Right ventricle myocardium inferior (tissue), 1 donor: ENCODE measurements at regions not wholly inside any gene's neighbourhood (a gene's known extent, or its start where the extent isn't known, plus 50 kb on each side); places are given as distances from the start of the nearest gene placed in this dataset.
"Not testable (repeated sequence)": the region's sequence is repeated elsewhere in the genome, so short reads cannot be mapped to it uniquely, and the experiment has no call there.

ENCODE experiments used
- ATAC-seq: fragments of 200-7000 bp; cut with Tn5 transposase; one replicate; pipeline ENCODE4 v1.9.1; 2020; ENCODE audit warnings: mild to moderate bottlenecking, moderate library complexity
- DNase-seq: peaks from one replicate; pipeline ENCODE4 v3.0.0; 2021; ENCODE audit errors: missing footprints
- intact Hi-C: fragments of 100-400 bp; cut with DNase I; formaldehyde crosslinking; loops from one replicate; pipeline ENCODE4 v1.11.0; 2022
- donor health status: DM: no; HTN: yes; CAD: no; lungs with severe emphysema.

- DNase-seq (no peak), ATAC-seq (no peak)
- intact Hi-C loops, result no loop called here
Measured at GRCh38 chr6:142624978-142625715, 319.8 kb downstream of the HIVEP2 start.

- ATAC-seq (no peak), DNase-seq (no peak)
- intact Hi-C loops, result no loop called here
Measured at GRCh38 chr6:142627474-142627873, 317.5 kb downstream of the HIVEP2 start.

- DNase-seq (no peak), ATAC-seq (no peak)
- intact Hi-C loops, result no loop called here
Measured at GRCh38 chr6:142631517-142632385, 313.2 kb downstream of the HIVEP2 start.

- no peak for DNase-seq
- ATAC-seq, result no peak
- intact Hi-C loops, result no loop called here
Measured at GRCh38 chr6:142633317-142633716, 311.7 kb downstream of the HIVEP2 start.

GRCh38 chr6:142635130-142635529, 309.8 kb downstream of the HIVEP2 start:
- DNase-seq (no peak), ATAC-seq (no peak)
- intact Hi-C loops, result no loop called here

GRCh38 chr6:142637624-142638351, 307.2 kb downstream of the HIVEP2 start:
- intact Hi-C loops, result no loop called here
- DNase-seq (no peak), ATAC-seq (no peak)

GRCh38 chr6:142642651-142643050, 302.3 kb downstream of the HIVEP2 start:
- no peak for DNase-seq

GRCh38 chr6:142644866-142645265, 300.1 kb downstream of the HIVEP2 start:
- intact Hi-C loops, result no loop called here
- ATAC-seq, result no peak

More at GRCh38 chr6:142642651-142643050, 302.3 kb downstream of the HIVEP2 start:
- intact Hi-C loops, result no loop called here
- no peak for ATAC-seq

GRCh38 chr6:142645663-142646062, 299.3 kb downstream of the HIVEP2 start:
- no peak for ATAC-seq
- no peak for DNase-seq
- intact Hi-C loops, result no loop called here

More at GRCh38 chr6:142644866-142645265, 300.1 kb downstream of the HIVEP2 start:
- no peak for DNase-seq

- intact Hi-C loops, result no loop called here
- ATAC-seq, result no peak
- no peak for DNase-seq
Measured at GRCh38 chr6:142647449-142648035, 297.4 kb downstream of the HIVEP2 start.

GRCh38 chr6:142648036-142648451, 296.9 kb downstream of the HIVEP2 start:
- DNase-seq (no peak), ATAC-seq (peak; percentile 23)
- intact Hi-C loops, result no loop called here

GRCh38 chr6:142648526-142648925, 296.4 kb downstream of the HIVEP2 start:
- no peak for ATAC-seq
- DNase-seq, result no peak
- intact Hi-C loops, result no loop called here

- intact Hi-C loops, ATAC-seq: not testable (repeated sequence)
Measured at GRCh38 chr6:142649438-142650234, 295.3 kb downstream of the HIVEP2 start.

GRCh38 chr6:142651384-142651783, 293.6 kb downstream of the HIVEP2 start:
- intact Hi-C loops, result no loop called here
- ATAC-seq, result no peak
- DNase-seq, result no peak

More at GRCh38 chr6:142649438-142650234, 295.3 kb downstream of the HIVEP2 start:
- DNase-seq, result not testable (repeated sequence)

- ATAC-seq (no peak), DNase-seq (no peak)
- intact Hi-C loops, result no loop called here
Measured at GRCh38 chr6:142653710-142654420, 291.1 kb downstream of the HIVEP2 start.

- intact Hi-C loops, result no loop called here
- DNase-seq, result no peak
- ATAC-seq, result no peak
Measured at GRCh38 chr6:142659661-142660060, 285.3 kb downstream of the HIVEP2 start.

- ATAC-seq, result no peak
- intact Hi-C loops, result no loop called here
- DNase-seq, result no peak
Measured at GRCh38 chr6:142665393-142665792, 279.6 kb downstream of the HIVEP2 start.
